ENCODE measurements at regions not wholly inside any gene's neighbourhood (a gene's known extent, or its start where the extent isn't known, plus 50 kb on each side); places are given as distances from the start of the nearest gene placed in this dataset.

- DNase-seq (ENCODE audit: low spot score): no peak
Measured at GRCh38 chr1:83770319-83770661, 228.6 kb downstream of the TTLL7 start.

GRCh38 chr1:83769594-83770318 is 229.2 kb downstream of the TTLL7 start:
- DNase-seq (ENCODE audit: low spot score): peak; percentile 25

- no peak for DNase-seq (ENCODE audit: low spot score)
Measured at GRCh38 chr1:83769072-83769471, 229.9 kb downstream of the TTLL7 start.

- no peak for DNase-seq (ENCODE audit: low spot score)
Measured at GRCh38 chr1:83766241-83766691, 232.7 kb downstream of the TTLL7 start.

GRCh38 chr1:83765125-83765524 is 233.8 kb downstream of the TTLL7 start:
- DNase-seq (ENCODE audit: low spot score): no peak

GRCh38 chr1:83764209-83764608 is 234.7 kb downstream of the TTLL7 start:
- DNase-seq (ENCODE audit: low spot score): no peak

- DNase-seq (ENCODE audit: low spot score): no peak
Measured at GRCh38 chr1:83763361-83764095, 235.4 kb downstream of the TTLL7 start.

- no peak for DNase-seq (ENCODE audit: low spot score)
Measured at GRCh38 chr1:83762416-83762815, 236.5 kb downstream of the TTLL7 start.

- no peak for DNase-seq (ENCODE audit: low spot score)
Measured at GRCh38 chr1:83762039-83762365, 236.9 kb downstream of the TTLL7 start.

- DNase-seq (ENCODE audit: low spot score): no peak
Measured at GRCh38 chr1:83761167-83762038, 237.5 kb downstream of the TTLL7 start.

GRCh38 chr1:83760226-83761021 is 238.5 kb downstream of the TTLL7 start:
- DNase-seq (ENCODE audit: low spot score): no peak

- no peak for DNase-seq (ENCODE audit: low spot score)
Measured at GRCh38 chr1:83756984-83757717, 241.8 kb downstream of the TTLL7 start.

GRCh38 chr1:83751602-83752001 is 247.3 kb downstream of the TTLL7 start:
- no peak for DNase-seq (ENCODE audit: low spot score)

- DNase-seq (ENCODE audit: low spot score): no peak
Measured at GRCh38 chr1:83750201-83750600, 248.7 kb downstream of the TTLL7 start.

- DNase-seq (ENCODE audit: low spot score): no peak
Measured at GRCh38 chr1:83747853-83748482, 251.0 kb downstream of the TTLL7 start.

GRCh38 chr1:83746234-83746633 is 252.7 kb downstream of the TTLL7 start:
- DNase-seq (ENCODE audit: low spot score): no peak

GRCh38 chr1:83742446-83742845 is 256.5 kb downstream of the TTLL7 start:
- DNase-seq (ENCODE audit: low spot score): no peak

- DNase-seq (ENCODE audit: low spot score): no peak
Measured at GRCh38 chr1:83741770-83742169, 257.2 kb downstream of the TTLL7 start.

GRCh38 chr1:83741348-83741747 is 257.6 kb downstream of the TTLL7 start:
- DNase-seq (ENCODE audit: low spot score): no peak

- DNase-seq (ENCODE audit: low spot score): no peak
Measured at GRCh38 chr1:83735526-83735925, 263.4 kb downstream of the TTLL7 start.

- peak; percentile 8 for DNase-seq (ENCODE audit: low spot score)
Measured at GRCh38 chr1:83734420-83734819, 264.5 kb downstream of the TTLL7 start.

Measured in putamen (tissue), 1 donor.